WTC11 (cell line): ENCODE measurements at regions not wholly inside any gene's neighbourhood (a gene's known extent, or its start where the extent isn't known, plus 50 kb on each side); places are given as distances from the start of the nearest gene placed in this dataset.

Source experiments
- ATAC-seq: fragments of 200-7000 bp; cut with Tn5 transposase; 2 replicates; pipeline ENCODE4 v1.10.0; 2021; ENCODE audit warnings: mild to moderate bottlenecking, moderate library complexity
- CTCF ChIA-PET: fragments of 300-600 bp; sonication (Branson Sonifier 250); formaldehyde crosslinking; loops from one replicate; lab custom pipeline; 2021; ENCODE audit warnings: antibody characterized with exemption; lab: Charles Lee
- POLR2A ChIA-PET: fragments of 350-600 bp; sonication (Branson Sonifier 250); formaldehyde crosslinking; loops from one replicate; lab custom pipeline; 2021; ENCODE audit warnings: antibody characterized with exemption; lab: Charles Lee
- DNase-seq: peaks from one replicate; pipeline ENCODE4 v3.0.0; 2021; ENCODE audit warnings: low spot score
- H3K27ac Mint-ChIP-seq: 2 replicates; pipeline ENCODE4 v1.8.0; 2021; ENCODE audit warnings: mixed read lengths
- H3K27me3 Mint-ChIP-seq: 2 replicates; pipeline ENCODE4 v1.8.0; 2021; ENCODE audit warnings: low read depth, mild to moderate bottlenecking, moderate library complexity, mixed read lengths
- H3K36me3 Mint-ChIP-seq: 2 replicates; pipeline ENCODE4 v1.8.0; 2021; ENCODE audit warnings: mixed read lengths
- H3K4me1 Mint-ChIP-seq: 2 replicates; pipeline ENCODE4 v1.8.0; 2022; ENCODE audit warnings: mixed read lengths
- H3K4me3 Mint-ChIP-seq: 2 replicates; pipeline ENCODE4 v1.8.0; 2021; ENCODE audit warnings: mild to moderate bottlenecking, moderate library complexity, mixed read lengths
- H3K9me3 Mint-ChIP-seq: 2 replicates; pipeline ENCODE4 v1.8.0; 2021; ENCODE audit warnings: mixed read lengths
- CDX4 ChIP-seq: fragments of 250-450 bp; sonication (Bioruptor Pico); IDR thresholded peaks from 2 replicates; pipeline ENCODE4 v1.9.0; 2021; ENCODE audit warnings: moderate library complexity, mild to moderate bottlenecking, inconsistent platforms, borderline replicate concordance
- E2F5 ChIP-seq: sonication (generic); formaldehyde crosslinking; IDR thresholded peaks from 2 replicates; pipeline ENCODE4 v1.8.1; 2022; ENCODE audit warnings: mild to moderate bottlenecking, moderate library complexity, missing genetic modification reagents
- ELF4 ChIP-seq: sonication (generic); formaldehyde crosslinking; IDR thresholded peaks from 2 replicates; pipeline ENCODE4 v1.8.1; 2022; ENCODE audit warnings: low read depth, mild to moderate bottlenecking, moderate library complexity, missing genetic modification reagents
- ERG ChIP-seq: fragments of 250-450 bp; sonication (Bioruptor Pico); IDR thresholded peaks from 2 replicates; pipeline ENCODE4 v1.8.0; 2021; ENCODE audit warnings: mild to moderate bottlenecking
- ETV6 ChIP-seq: sonication (generic); formaldehyde crosslinking; IDR thresholded peaks from 2 replicates; pipeline ENCODE4 v1.8.1; 2022; ENCODE audit warnings: mild to moderate bottlenecking, missing genetic modification reagents
- GABPB1 ChIP-seq: sonication (generic); formaldehyde crosslinking; IDR thresholded peaks from 2 replicates; pipeline ENCODE4 v1.8.1; 2023; ENCODE audit warnings: mild to moderate bottlenecking, missing genetic modification reagents
- GRHL2 ChIP-seq: fragments of 250-450 bp; sonication (Bioruptor Pico); IDR thresholded peaks from 2 replicates; pipeline ENCODE4 v1.8.0; 2022; ENCODE audit warnings: mild to moderate bottlenecking, moderate library complexity; ENCODE audit not compliant: insufficient replicate concordance, severe bottlenecking
- MLX ChIP-seq: sonication (generic); formaldehyde crosslinking; IDR thresholded peaks from 2 replicates; pipeline ENCODE4 v1.8.1; 2023; ENCODE audit warnings: mild to moderate bottlenecking, missing genetic modification reagents, moderate library complexity
- MXD4 ChIP-seq: fragments of 250-450 bp; sonication (Bioruptor Pico); IDR thresholded peaks from 2 replicates; pipeline ENCODE4 v1.8.0; 2021; ENCODE audit warnings: mild to moderate bottlenecking, moderate library complexity, borderline replicate concordance
- NFYB ChIP-seq: sonication (generic); formaldehyde crosslinking; conservative IDR thresholded peaks from 2 replicates; pipeline ENCODE4 v1.8.0; 2022; ENCODE audit warnings: low read depth, missing genetic modification reagents
- NR2C2 ChIP-seq: sonication (generic); formaldehyde crosslinking; IDR thresholded peaks from 2 replicates; pipeline ENCODE4 v1.8.0; 2022; ENCODE audit warnings: mild to moderate bottlenecking, missing genetic modification reagents
- PRRX2 ChIP-seq: fragments of 250-450 bp; sonication (Bioruptor Pico); IDR thresholded peaks from 2 replicates; pipeline ENCODE4 v1.8.0; 2021; ENCODE audit warnings: mild to moderate bottlenecking
- RORB ChIP-seq: fragments of 250-450 bp; sonication (Bioruptor Pico); IDR thresholded peaks from 2 replicates; pipeline ENCODE4 v1.9.0; 2021; ENCODE audit warnings: mild to moderate bottlenecking
- SP1 ChIP-seq: sonication (generic); formaldehyde crosslinking; conservative IDR thresholded peaks from 2 replicates; pipeline ENCODE4 v1.8.1; 2022; ENCODE audit warnings: missing genetic modification reagents
- STAT6 ChIP-seq: sonication (generic); formaldehyde crosslinking; conservative IDR thresholded peaks from 2 replicates; pipeline ENCODE4 v1.8.1; 2023; ENCODE audit warnings: mild to moderate bottlenecking, low read depth, missing genetic modification reagents, moderate library complexity
- TEAD1 ChIP-seq: sonication (generic); formaldehyde crosslinking; IDR thresholded peaks from 2 replicates; pipeline ENCODE4 v1.8.0; 2022; ENCODE audit warnings: mild to moderate bottlenecking, missing genetic modification reagents
- TP53 ChIP-seq: sonication (generic); formaldehyde crosslinking; IDR thresholded peaks from 2 replicates; pipeline ENCODE4 v1.8.1; 2023; ENCODE audit warnings: mild to moderate bottlenecking, missing genetic modification reagents
- ZBTB21 ChIP-seq: sonication (generic); formaldehyde crosslinking; IDR thresholded peaks from 2 replicates; pipeline ENCODE4 v1.8.1; 2023; ENCODE audit warnings: mild to moderate bottlenecking, missing genetic modification reagents, borderline replicate concordance
- ZNF671 ChIP-seq: fragments of 250-450 bp; sonication (Bioruptor Pico); IDR thresholded peaks from 2 replicates; pipeline ENCODE4 v1.8.0; 2021; ENCODE audit warnings: mild to moderate bottlenecking

GRCh38 chr2:122639711-122640110 is 884.3 kb downstream of the TSN start:
- POLR2A ChIA-PET: no interaction called here
- peaks cover 9% of the 10 kb centered on the region; the same call in 1 of the 2 replicates for H3K4me1 Mint-ChIP-seq
- DNase-seq (no peak), ATAC-seq (no peak)
- H3K27ac Mint-ChIP-seq: no peak overlapping the region
- no peak overlapping the region for H3K4me3 Mint-ChIP-seq
- no peaks in the 10 kb centered on the region for H3K9me3 Mint-ChIP-seq
- TF ChIP-seq TP53 (CRISPR knock-in tag) (no peak), GABPB1 (CRISPR knock-in tag) (no peak), MXD4 (no peak), MLX (CRISPR knock-in tag) (no peak), STAT6 (CRISPR knock-in tag) (no peak), NFYB (CRISPR knock-in tag) (no peak), ERG (CRISPR knock-in tag) (no peak), CDX4 (CRISPR knock-in tag) (no peak), NR2C2 (CRISPR knock-in tag) (no peak), SP1 (no peak), ETV6 (CRISPR knock-in tag) (no peak), E2F5 (no peak), ZNF671 (no peak), PRRX2 (CRISPR knock-in tag) (no peak), TEAD1 (CRISPR knock-in tag) (no peak), RORB (CRISPR knock-in tag) (no peak), ZBTB21 (CRISPR knock-in tag) (no peak), ELF4 (CRISPR knock-in tag) (no peak)
- CTCF ChIA-PET: no interaction called here
- H3K36me3 Mint-ChIP-seq: no peaks in the 10 kb centered on the region
- no peaks in the 10 kb centered on the region; the same call in 1 of the 2 replicates for H3K27me3 Mint-ChIP-seq

- DNase-seq (no peak), ATAC-seq (no peak)
- peaks cover 9% of the 10 kb centered on the region; the same call in 1 of the 2 replicates for H3K4me1 Mint-ChIP-seq
- H3K4me3 Mint-ChIP-seq: no peak overlapping the region
- H3K9me3 Mint-ChIP-seq: no peaks in the 10 kb centered on the region
- CTCF ChIA-PET: no interaction called here
- POLR2A ChIA-PET: no interaction called here
- TF ChIP-seq GRHL2 (CRISPR knock-in tag): no peak
- no peak overlapping the region for H3K27ac Mint-ChIP-seq
- H3K36me3 Mint-ChIP-seq: no peaks in the 10 kb centered on the region
- no peaks in the 10 kb centered on the region for H3K27me3 Mint-ChIP-seq
These were observed 888.4 kb downstream of the TSN start for GRCh38 chr2:122643725-122644329.
